Glutamatergic neuron (in vitro differentiated cells): ENCODE measurements at regions not wholly inside any gene's neighbourhood (a gene's known extent, or its start where the extent isn't known, plus 50 kb on each side); places are given as distances from the start of the nearest gene placed in this dataset.

Experiments used
- DNase-seq: peaks from one replicate; pipeline ENCODE4 v3.0.0; 2022
- H3K27ac Mint-ChIP-seq: one replicate; pipeline ENCODE4 v1.8.0; 2020; ENCODE audit warnings: mild to moderate bottlenecking, mixed read lengths, inconsistent platforms; ENCODE audit not compliant: unreplicated experiment
- H3K27me3 Mint-ChIP-seq: one replicate; pipeline ENCODE4 v1.8.0; 2020; ENCODE audit warnings: mild to moderate bottlenecking, moderate library complexity, mixed read lengths, inconsistent platforms; ENCODE audit not compliant: unreplicated experiment
- H3K36me3 Mint-ChIP-seq: one replicate; pipeline ENCODE4 v1.8.0; 2020; ENCODE audit warnings: mild to moderate bottlenecking, mixed read lengths, inconsistent platforms; ENCODE audit not compliant: unreplicated experiment
- H3K4me1 Mint-ChIP-seq: one replicate; pipeline ENCODE4 v1.8.0; 2020; ENCODE audit warnings: mild to moderate bottlenecking, low read depth, mixed read lengths, inconsistent platforms; ENCODE audit not compliant: unreplicated experiment
- H3K4me3 Mint-ChIP-seq: one replicate; pipeline ENCODE4 v1.8.0; 2020; ENCODE audit warnings: mild to moderate bottlenecking, mixed read lengths, inconsistent platforms; ENCODE audit not compliant: unreplicated experiment
- H3K9me3 Mint-ChIP-seq: one replicate; pipeline ENCODE4 v1.8.0; 2020; ENCODE audit warnings: mild to moderate bottlenecking, moderate library complexity, mixed read lengths, inconsistent platforms; ENCODE audit not compliant: unreplicated experiment
- CTCF ChIP-seq: fragments of 200-600 bp; sonication (generic); IDR thresholded peaks from one replicate; pipeline ENCODE4 v1.5.0; 2021; ENCODE audit not compliant: partially characterized antibody, unreplicated experiment

GRCh38 chr2:83665154-83665553 is 793.9 kb downstream of the SUCLG1 start:
- no peak overlapping the region for H3K4me3 Mint-ChIP-seq
- TF ChIP-seq CTCF = no peak
- no peaks in the 10 kb centered on the region for H3K27me3 Mint-ChIP-seq
- no peak for DNase-seq
- no peaks in the 10 kb centered on the region for H3K9me3 Mint-ChIP-seq
- H3K4me1 Mint-ChIP-seq = no peaks in the 10 kb centered on the region
- H3K36me3 Mint-ChIP-seq = no peaks in the 10 kb centered on the region
- H3K27ac Mint-ChIP-seq = no peak overlapping the region

GRCh38 chr2:83661711-83662110 is 797.4 kb downstream of the SUCLG1 start:
- no peaks in the 10 kb centered on the region for H3K4me1 Mint-ChIP-seq
- DNase-seq = no peak
- no peaks in the 10 kb centered on the region for H3K27me3 Mint-ChIP-seq
- no peak overlapping the region for H3K27ac Mint-ChIP-seq
- no peaks in the 10 kb centered on the region for H3K36me3 Mint-ChIP-seq
- H3K9me3 Mint-ChIP-seq = no peaks in the 10 kb centered on the region
- no peak overlapping the region for H3K4me3 Mint-ChIP-seq
- no peak for TF ChIP-seq CTCF

GRCh38 chr2:83654091-83654611 is 804.9 kb downstream of the SUCLG1 start:
- Mint-ChIP-seq H3K9me3 (no peaks in the 10 kb centered on the region), H3K4me1 (no peaks in the 10 kb centered on the region), H3K4me3 (no peak overlapping the region), H3K27me3 (no peaks in the 10 kb centered on the region), H3K36me3 (no peaks in the 10 kb centered on the region), H3K27ac (no peak overlapping the region)
- no peak for TF ChIP-seq CTCF
- DNase-seq = no peak

- TF ChIP-seq CTCF = no peak
- Mint-ChIP-seq H3K27ac (no peak overlapping the region), H3K4me3 (no peak overlapping the region), H3K36me3 (no peaks in the 10 kb centered on the region), H3K27me3 (no peaks in the 10 kb centered on the region), H3K4me1 (no peaks in the 10 kb centered on the region), H3K9me3 (no peaks in the 10 kb centered on the region)
- DNase-seq = no peak
Observed at GRCh38 chr2:83650898-83651297, 808.2 kb downstream of the SUCLG1 start.

- no peak for DNase-seq
- no peaks in the 10 kb centered on the region for H3K27me3 Mint-ChIP-seq
- no peak for TF ChIP-seq CTCF
- H3K9me3 Mint-ChIP-seq = no peaks in the 10 kb centered on the region
- H3K4me1 Mint-ChIP-seq = no peaks in the 10 kb centered on the region
- no peak overlapping the region for H3K27ac Mint-ChIP-seq
- H3K4me3 Mint-ChIP-seq = no peak overlapping the region
- H3K36me3 Mint-ChIP-seq = no peaks in the 10 kb centered on the region
Observed at GRCh38 chr2:83650161-83650560, 808.9 kb downstream of the SUCLG1 start.
